Fibroblast of upper back skin (primary cell): ENCODE measurements at regions not wholly inside any gene's neighbourhood (a gene's known extent, or its start where the extent isn't known, plus 50 kb on each side); places are given as distances from the start of the nearest gene placed in this dataset.

ENCODE experiments used
- DNase-seq: peaks from one replicate; pipeline ENCODE4 v3.0.0-alpha.2; 2013

GRCh38 chr1:36571106-36571505, 88.4 kb upstream of the CSF3R start:
- DNase-seq: no peak

- DNase-seq: no peak
Observed at GRCh38 chr1:36570478-36571060, 87.9 kb upstream of the CSF3R start.

- no peak for DNase-seq
Observed at GRCh38 chr1:36570006-36570405, 87.3 kb upstream of the CSF3R start.

- DNase-seq: no peak
Observed at GRCh38 chr1:36567601-36568341, 85.1 kb upstream of the CSF3R start.

GRCh38 chr1:36565576-36566501, 83.1 kb upstream of the CSF3R start:
- no peak for DNase-seq

GRCh38 chr1:36562181-36562685, 79.5 kb upstream of the CSF3R start:
- DNase-seq: no peak

- DNase-seq: no peak
Observed at GRCh38 chr1:36561361-36561724, 78.6 kb upstream of the CSF3R start.

GRCh38 chr1:36560621-36561360, 78.1 kb upstream of the CSF3R start:
- no peak for DNase-seq

GRCh38 chr1:36560177-36560576, 77.5 kb upstream of the CSF3R start:
- no peak for DNase-seq

- no peak for DNase-seq
Observed at GRCh38 chr1:36559061-36559460, 76.3 kb upstream of the CSF3R start.

GRCh38 chr1:36557041-36558000, 74.6 kb upstream of the CSF3R start:
- DNase-seq: no peak

- no peak for DNase-seq
Observed at GRCh38 chr1:36555041-36555440, 72.3 kb upstream of the CSF3R start.

GRCh38 chr1:36554323-36554628, 71.6 kb upstream of the CSF3R start:
- no peak for DNase-seq

GRCh38 chr1:36553591-36554322, 71.0 kb upstream of the CSF3R start:
- peak; percentile 44 for DNase-seq

- no peak for DNase-seq
Observed at GRCh38 chr1:36542962-36543515, 60.3 kb upstream of the CSF3R start.

GRCh38 chr1:36542024-36542961, 59.6 kb upstream of the CSF3R start:
- no peak for DNase-seq

- DNase-seq: no peak
Observed at GRCh38 chr1:36540056-36540455, 57.3 kb upstream of the CSF3R start.

GRCh38 chr1:36539526-36539925, 56.8 kb upstream of the CSF3R start:
- DNase-seq: no peak

- no peak for DNase-seq
Observed at GRCh38 chr1:36537991-36538390, 55.3 kb upstream of the CSF3R start.
